ENCODE measurements at regions not wholly inside any gene's neighbourhood (a gene's known extent, or its start where the extent isn't known, plus 50 kb on each side); places are given as distances from the start of the nearest gene placed in this dataset.

- no peaks in the 10 kb centered on the region for H3K27me3 ChIP-seq
- no peak overlapping the region for H3K4me3 ChIP-seq
- no peaks in the 10 kb centered on the region for H3K4me1 ChIP-seq
- no peak for DNase-seq
- no peak overlapping the region for H3K27ac ChIP-seq
- TF ChIP-seq, protein P1, sequence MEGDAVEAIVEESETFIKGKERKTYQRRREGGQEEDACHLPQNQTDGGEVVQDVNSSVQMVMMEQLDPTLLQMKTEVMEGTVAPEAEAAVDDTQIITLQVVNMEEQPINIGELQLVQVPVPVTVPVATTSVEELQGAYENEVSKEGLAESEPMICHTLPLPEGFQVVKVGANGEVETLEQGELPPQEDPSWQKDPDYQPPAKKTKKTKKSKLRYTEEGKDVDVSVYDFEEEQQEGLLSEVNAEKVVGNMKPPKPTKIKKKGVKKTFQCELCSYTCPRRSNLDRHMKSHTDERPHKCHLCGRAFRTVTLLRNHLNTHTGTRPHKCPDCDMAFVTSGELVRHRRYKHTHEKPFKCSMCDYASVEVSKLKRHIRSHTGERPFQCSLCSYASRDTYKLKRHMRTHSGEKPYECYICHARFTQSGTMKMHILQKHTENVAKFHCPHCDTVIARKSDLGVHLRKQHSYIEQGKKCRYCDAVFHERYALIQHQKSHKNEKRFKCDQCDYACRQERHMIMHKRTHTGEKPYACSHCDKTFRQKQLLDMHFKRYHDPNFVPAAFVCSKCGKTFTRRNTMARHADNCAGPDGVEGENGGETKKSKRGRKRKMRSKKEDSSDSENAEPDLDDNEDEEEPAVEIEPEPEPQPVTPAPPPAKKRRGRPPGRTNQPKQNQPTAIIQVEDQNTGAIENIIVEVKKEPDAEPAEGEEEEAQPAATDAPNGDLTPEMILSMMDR (IDR thresholded peaks at IDR 0.05) = no peak
- no peak for TF ChIP-seq POLR2A (IDR thresholded peaks at IDR 0.05)
- H3K36me3 ChIP-seq = no peaks in the 10 kb centered on the region
- no peaks in the 10 kb centered on the region for H3K9me3 ChIP-seq
- intact Hi-C loops (cut with DNase I; ENCODE audit: low total_unique reads) = no loop called here
Observed at GRCh38 chr7:96638669-96639068, 71.0 kb downstream of the SEM1 start.

- H3K36me3 ChIP-seq = no peaks in the 10 kb centered on the region
- TF ChIP-seq, protein P1 (IDR thresholded peaks at IDR 0.05) = no peak
- no peak for TF ChIP-seq POLR2A (IDR thresholded peaks at IDR 0.05)
- no peaks in the 10 kb centered on the region for H3K27me3 ChIP-seq
- no peaks in the 10 kb centered on the region for H3K9me3 ChIP-seq
- H3K4me1 ChIP-seq = no peaks in the 10 kb centered on the region
- no peak overlapping the region for H3K27ac ChIP-seq
- intact Hi-C loops (cut with DNase I; ENCODE audit: low total_unique reads) = no loop called here
- no peak overlapping the region for H3K4me3 ChIP-seq
- DNase-seq = no peak
Observed at GRCh38 chr7:96637522-96637921, 72.1 kb downstream of the SEM1 start.

GRCh38 chr7:96636979-96637378 is 72.7 kb downstream of the SEM1 start:
- H3K27ac ChIP-seq = no peak overlapping the region
- TF ChIP-seq, protein P1 (IDR thresholded peaks at IDR 0.05) = no peak
- TF ChIP-seq POLR2A (IDR thresholded peaks at IDR 0.05) = no peak
- no peak for DNase-seq
- no peaks in the 10 kb centered on the region for H3K9me3 ChIP-seq
- no peaks in the 10 kb centered on the region for H3K27me3 ChIP-seq
- intact Hi-C loops (cut with DNase I; ENCODE audit: low total_unique reads) = no loop called here
- no peaks in the 10 kb centered on the region for H3K4me1 ChIP-seq
- H3K4me3 ChIP-seq = no peak overlapping the region
- H3K36me3 ChIP-seq = no peaks in the 10 kb centered on the region

GRCh38 chr7:96636342-96636860 is 73.2 kb downstream of the SEM1 start:
- TF ChIP-seq, protein P1 (IDR thresholded peaks at IDR 0.05) = no peak
- no peak for TF ChIP-seq POLR2A (IDR thresholded peaks at IDR 0.05)
- intact Hi-C loops (cut with DNase I; ENCODE audit: low total_unique reads) = no loop called here
- Histone ChIP-seq H3K4me1 (no peaks in the 10 kb centered on the region), H3K4me3 (no peak overlapping the region), H3K36me3 (no peaks in the 10 kb centered on the region), H3K9me3 (no peaks in the 10 kb centered on the region), H3K27ac (no peak overlapping the region), H3K27me3 (no peaks in the 10 kb centered on the region)
- DNase-seq = no peak

GRCh38 chr7:96629884-96630283 is 79.8 kb downstream of the SEM1 start:
- no peaks in the 10 kb centered on the region for H3K27me3 ChIP-seq
- TF ChIP-seq, protein P1 (IDR thresholded peaks at IDR 0.05) = no peak
- TF ChIP-seq POLR2A (IDR thresholded peaks at IDR 0.05) = no peak
- intact Hi-C loops (cut with DNase I; ENCODE audit: low total_unique reads) = no loop called here

More at GRCh38 chr7:96629884-96630283, 79.8 kb downstream of the SEM1 start:
- H3K4me1 ChIP-seq = no peaks in the 10 kb centered on the region
- DNase-seq = no peak
- no peak overlapping the region for H3K4me3 ChIP-seq
- H3K27ac ChIP-seq = no peak overlapping the region
- H3K36me3 ChIP-seq = no peaks in the 10 kb centered on the region
- H3K9me3 ChIP-seq = no peaks in the 10 kb centered on the region
